ENCODE measurements at regions not wholly inside any gene's neighbourhood (a gene's known extent, or its start where the extent isn't known, plus 50 kb on each side); places are given as distances from the start of the nearest gene placed in this dataset.

DNA sequence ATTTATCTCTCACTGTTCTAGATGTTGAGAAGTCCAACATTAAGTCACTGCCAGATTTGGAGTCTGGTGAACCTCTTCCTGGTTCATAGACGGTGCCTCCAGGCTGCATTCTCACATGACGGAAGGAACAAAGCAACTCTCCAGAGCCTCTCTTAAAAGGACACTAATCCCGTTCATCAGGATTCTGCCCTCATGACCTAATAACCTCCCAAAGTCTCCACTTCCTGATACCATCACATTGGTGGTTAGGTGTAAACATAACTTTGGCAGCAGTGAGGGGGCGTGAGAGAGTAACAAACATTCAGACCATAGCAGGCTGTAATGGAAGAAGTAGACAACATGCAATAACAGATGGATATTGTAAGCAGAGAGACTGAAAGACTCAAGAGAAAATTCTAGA lies 388.6 kb downstream of the PDHA2 start:
- TF ChIP-seq, protein P1, sequence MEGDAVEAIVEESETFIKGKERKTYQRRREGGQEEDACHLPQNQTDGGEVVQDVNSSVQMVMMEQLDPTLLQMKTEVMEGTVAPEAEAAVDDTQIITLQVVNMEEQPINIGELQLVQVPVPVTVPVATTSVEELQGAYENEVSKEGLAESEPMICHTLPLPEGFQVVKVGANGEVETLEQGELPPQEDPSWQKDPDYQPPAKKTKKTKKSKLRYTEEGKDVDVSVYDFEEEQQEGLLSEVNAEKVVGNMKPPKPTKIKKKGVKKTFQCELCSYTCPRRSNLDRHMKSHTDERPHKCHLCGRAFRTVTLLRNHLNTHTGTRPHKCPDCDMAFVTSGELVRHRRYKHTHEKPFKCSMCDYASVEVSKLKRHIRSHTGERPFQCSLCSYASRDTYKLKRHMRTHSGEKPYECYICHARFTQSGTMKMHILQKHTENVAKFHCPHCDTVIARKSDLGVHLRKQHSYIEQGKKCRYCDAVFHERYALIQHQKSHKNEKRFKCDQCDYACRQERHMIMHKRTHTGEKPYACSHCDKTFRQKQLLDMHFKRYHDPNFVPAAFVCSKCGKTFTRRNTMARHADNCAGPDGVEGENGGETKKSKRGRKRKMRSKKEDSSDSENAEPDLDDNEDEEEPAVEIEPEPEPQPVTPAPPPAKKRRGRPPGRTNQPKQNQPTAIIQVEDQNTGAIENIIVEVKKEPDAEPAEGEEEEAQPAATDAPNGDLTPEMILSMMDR (conservative IDR thresholded peaks at IDR 0.05; ENCODE audit: low read length): no peak
- no peak for TF ChIP-seq EZH2phosphoT487 (IDR thresholded peaks at IDR 0.05; ENCODE audit: borderline replicate concordance, low read depth, low read length)

Measured in OCI-LY7 (cell line).